SK-N-SH (cell line): ENCODE measurements at regions not wholly inside any gene's neighbourhood (a gene's known extent, or its start where the extent isn't known, plus 50 kb on each side); places are given as distances from the start of the nearest gene placed in this dataset.

Experiments
- CTCF ChIA-PET: fragments of 300-600, 350-600 bp; formaldehyde crosslinking; extraction: SDS; loops from one replicate; lab custom pipeline; 2021; lab: Yijun Ruan, JAX
- POLR2A ChIA-PET: fragments of 350-600 bp; sonication (Branson Sonifier 250); formaldehyde crosslinking; extraction: SDS; loops from one replicate; lab custom pipeline; 2020; ENCODE audit warnings: antibody characterized with exemption, inconsistent platforms; lab: Yijun Ruan, JAX
- DNase-seq: peaks from one replicate; pipeline ENCODE4 v3.0.0; 2012
- H2AFZ ChIP-seq: fragments of 200-600 bp; sonication (generic); 2 replicates; pipeline ENCODE4 v1.8.1; 2016; ENCODE audit warnings: antibody characterized with exemption, mild to moderate bottlenecking, low read depth
- H3F3A ChIP-seq: fragments of 200-600 bp; sonication (generic); replicated peaks from 2 replicates; pipeline ENCODE3; 2016; ENCODE audit warnings: antibody characterized with exemption, mild to moderate bottlenecking; ENCODE audit not compliant: insufficient read depth
- H3K27ac ChIP-seq, 2 experiments: fragments of 200-500 bp in 1 of 2; fragments of 200-600 bp in 1 of 2; sonication (Bioruptor generic) in 1 of 2; sonication (generic), shearing (Covaris generic) in 1 of 2; 2 replicates each; pipeline versions ENCODE4 v1.5.1 to v1.6.1; 2014 to 2016; ENCODE audit warnings: low read depth in 2 of 2, inconsistent platforms in 1 of 2, low read length in 1 of 2, mild to moderate bottlenecking in 1 of 2, mixed read lengths in 1 of 2
- H3K27me3 ChIP-seq: fragments of 200-600 bp; sonication (generic), shearing (Covaris generic); 2 replicates; pipeline ENCODE4 v1.6.1; 2016; ENCODE audit warnings: mixed run types; ENCODE audit not compliant: insufficient read depth
- H3K36me3 ChIP-seq, 2 experiments: fragments of 200-500 bp in 1 of 2; fragments of 200-600 bp in 1 of 2; sonication (Bioruptor generic) in 1 of 2; sonication (generic) in 1 of 2; replicated peaks in 1 of 2; 2 replicates each; pipeline versions ENCODE3 to v1.5.1; 2014 to 2016; ENCODE audit warnings: low read length in 1 of 2, mild to moderate bottlenecking in 1 of 2; ENCODE audit not compliant: insufficient read depth in 2 of 2, control insufficient read depth in 1 of 2
- H3K4me1 ChIP-seq, 2 experiments: fragments of 200-500 bp in 1 of 2; fragments of 200-600 bp in 1 of 2; sonication (Bioruptor generic) in 1 of 2; sonication (generic), shearing (Covaris generic) in 1 of 2; 2 replicates each; pipeline versions ENCODE4 v1.5.1 to v1.6.1; 2014 to 2016; ENCODE audit warnings: low read depth in 1 of 2, low read length in 1 of 2, mixed run types in 1 of 2; ENCODE audit not compliant: insufficient read depth in 2 of 2, control insufficient read depth in 1 of 2
- H3K4me2 ChIP-seq: fragments of 200-600 bp; sonication (generic), shearing (Covaris generic); 2 replicates; pipeline ENCODE4 v1.6.1; 2017; ENCODE audit warnings: mixed run types
- H3K4me3 ChIP-seq, 2 experiments: fragments of 200-500 bp in 1 of 2; fragments of 200-600 bp in 1 of 2; sonication (Bioruptor generic) in 1 of 2; sonication (generic), shearing (Covaris generic) in 1 of 2; 2 replicates each; pipeline versions ENCODE4 v1.5.1 to v1.8.1; 2014 to 2016; ENCODE audit warnings: low read depth in 2 of 2, inconsistent platforms in 1 of 2, low read length in 1 of 2, mild to moderate bottlenecking in 1 of 2, mixed read lengths in 1 of 2, moderate library complexity in 1 of 2
- H3K79me2 ChIP-seq: fragments of 200-600 bp; sonication (generic); 2 replicates; pipeline ENCODE4 v1.8.1; 2017; ENCODE audit warnings: mild to moderate bottlenecking; ENCODE audit not compliant: insufficient read depth
- H3K9ac ChIP-seq: fragments of 200-600 bp; sonication (generic); 2 replicates; pipeline ENCODE4 v1.6.1; 2017; ENCODE audit warnings: mixed run types
- H3K9me2 ChIP-seq: fragments of 200-600 bp; sonication (generic); 2 replicates; pipeline ENCODE4 v1.6.1; 2017; ENCODE audit warnings: mixed run types
- H3K9me3 ChIP-seq: fragments of 200-600 bp; sonication (generic); 2 replicates; pipeline ENCODE4 v1.6.1; 2017; ENCODE audit warnings: mixed run types, mild to moderate bottlenecking, moderate library complexity
- H4K20me1 ChIP-seq: fragments of 200-600 bp; sonication (generic); 2 replicates; pipeline ENCODE4 v1.6.1; 2017; ENCODE audit warnings: mild to moderate bottlenecking, mixed run types; ENCODE audit not compliant: insufficient read depth
- CHD2 ChIP-seq: fragments of 150-350 bp; IDR thresholded peaks from 2 replicates; pipeline ENCODE4 v1.6.1; 2018; ENCODE audit warnings: low read length; ENCODE audit not compliant: partially characterized antibody
- EP300 ChIP-seq, 2 experiments: IDR thresholded peaks; 2 replicates each; pipeline versions ENCODE4 v1.4.0 to v1.6.1; 2012; ENCODE audit warnings: borderline replicate concordance in 1 of 2, low read depth in 1 of 2, low read length in 1 of 2
- FOXM1 ChIP-seq: IDR thresholded peaks from 2 replicates; pipeline ENCODE4 v1.4.0; 2012; ENCODE audit warnings: low read depth, mild to moderate bottlenecking
- GABPA ChIP-seq: IDR thresholded peaks from 2 replicates; pipeline ENCODE4 v1.4.0; 2012; ENCODE audit warnings: low read depth, mild to moderate bottlenecking
- MXI1 ChIP-seq: IDR thresholded peaks from 2 replicates; pipeline ENCODE4 v1.6.1; 2012; ENCODE audit warnings: mild to moderate bottlenecking, low read depth, low read length, improper control_type of control experiment
- NFIC ChIP-seq: IDR thresholded peaks from 2 replicates; pipeline ENCODE4 v1.4.0; 2012; ENCODE audit warnings: borderline replicate concordance
- RFX5 ChIP-seq: IDR thresholded peaks from 2 replicates; pipeline ENCODE4 v1.6.1; 2012; ENCODE audit warnings: mild to moderate bottlenecking, improper control_type of control experiment, low read length
- TAF1 ChIP-seq: IDR thresholded peaks from 2 replicates; pipeline ENCODE4 v1.6.1; 2012; ENCODE audit warnings: low read depth, mild to moderate bottlenecking, low read length, moderate library complexity, borderline replicate concordance
- TEAD4 ChIP-seq: IDR thresholded peaks from 2 replicates; pipeline ENCODE4 v1.4.0; 2012; ENCODE audit warnings: mild to moderate bottlenecking, borderline replicate concordance; ENCODE audit not compliant: insufficient read depth
- YY1 ChIP-seq: IDR thresholded peaks from 2 replicates; pipeline ENCODE4 v1.4.0; 2012; ENCODE audit warnings: low read depth, mild to moderate bottlenecking
- WGBS: methylation state at CpG from one replicate; pipeline ENCODE4 v1.1.6; 2017; ENCODE audit warnings: low lambda C conversion rate; 5-methylcytosine and 5-hydroxymethylcytosine counted together
- TF ChIP-seq, protein P1 (sequence below): fragments of 150-350 bp; IDR thresholded peaks from 2 replicates; pipeline ENCODE4 v1.6.1; 2017; ENCODE audit warnings: antibody characterized with exemption, low read length, low read depth, borderline replicate concordance
- TF ChIP-seq, protein P2 (sequence below): IDR thresholded peaks from 2 replicates; pipeline ENCODE4 v1.4.0; 2012; ENCODE audit warnings: low read depth, borderline replicate concordance
- TF ChIP-seq, protein P3 (sequence below): fragments of 150-350 bp; IDR thresholded peaks from 2 replicates; pipeline ENCODE4 v1.6.1; 2016; ENCODE audit warnings: mild to moderate bottlenecking, low read depth, low read length
- TF ChIP-seq, protein P4 (sequence below): IDR thresholded peaks from 2 replicates; pipeline ENCODE4 v1.4.0; 2012; ENCODE audit warnings: low read depth, borderline replicate concordance
- TF ChIP-seq, protein P5 (sequence below): IDR thresholded peaks from 2 replicates; pipeline ENCODE4 v1.4.0; 2012; ENCODE audit warnings: low read depth

DNA sequence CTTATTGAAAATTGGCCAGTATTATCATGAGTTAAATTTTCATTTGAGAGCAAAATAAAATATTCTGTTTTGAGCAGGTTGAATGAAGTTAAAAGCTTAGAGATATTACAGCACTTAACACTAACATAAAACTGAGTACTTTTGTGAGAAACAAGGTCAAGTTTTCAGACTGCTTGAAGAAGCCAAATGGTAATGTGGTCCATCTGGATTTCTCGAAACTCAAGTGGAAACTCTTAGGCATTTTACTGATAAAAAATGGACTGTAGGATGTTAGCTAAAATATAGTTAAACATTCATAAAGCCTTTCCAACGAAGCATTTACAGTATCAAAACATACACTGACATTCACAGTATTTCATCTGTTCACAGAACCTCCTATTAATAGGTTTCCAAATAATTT, 528.1 kb upstream of the SEMA3D start:
- ChIA-PET CTCF (no interaction called here), POLR2A (no interaction called here)
- no peak for DNase-seq

More for the DNA sequence above, 528.1 kb upstream of the SEMA3D start:
- Histone ChIP-seq H4K20me1 (no peaks in the 10 kb centered on the region), H3K9ac (no peak overlapping the region), H3F3A (peaks cover 7% of the 10 kb centered on the region), H3K9me3 (no peaks in the 10 kb centered on the region), H3K4me3 (no peak overlapping the region), H3K27me3 (no peaks in the 10 kb centered on the region), H3K9me2 (no peaks in the 10 kb centered on the region), H3K4me1 (no peaks in the 10 kb centered on the region; a peak in 1 of 4 replicates), H2AFZ (no peak overlapping the region), H3K36me3 (no peaks in the 10 kb centered on the region), H3K79me2 (no peaks in the 10 kb centered on the region), H3K4me2 (no peak overlapping the region), H3K27ac (no peak overlapping the region)
- 80% methylated on average over 2 of the region's 2 CpGs for WGBS
- TF ChIP-seq TAF1 (no peak), EP300 (IDR thresholded peaks at IDR 0.05; ENCODE audit: borderline replicate concordance in 1 of 2, low read depth in 1 of 2, low read length in 1 of 2) (no peak), GABPA (no peak), FOXM1 (no peak), TEAD4 (no peak), CHD2 (no peak), YY1 (no peak), RFX5 (no peak), MXI1 (no peak), NFIC (no peak)
- TF ChIP-seq, protein P1, sequence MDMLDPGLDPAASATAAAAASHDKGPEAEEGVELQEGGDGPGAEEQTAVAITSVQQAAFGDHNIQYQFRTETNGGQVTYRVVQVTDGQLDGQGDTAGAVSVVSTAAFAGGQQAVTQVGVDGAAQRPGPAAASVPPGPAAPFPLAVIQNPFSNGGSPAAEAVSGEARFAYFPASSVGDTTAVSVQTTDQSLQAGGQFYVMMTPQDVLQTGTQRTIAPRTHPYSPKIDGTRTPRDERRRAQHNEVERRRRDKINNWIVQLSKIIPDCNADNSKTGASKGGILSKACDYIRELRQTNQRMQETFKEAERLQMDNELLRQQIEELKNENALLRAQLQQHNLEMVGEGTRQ, result no peak
- TF ChIP-seq, protein P2, sequence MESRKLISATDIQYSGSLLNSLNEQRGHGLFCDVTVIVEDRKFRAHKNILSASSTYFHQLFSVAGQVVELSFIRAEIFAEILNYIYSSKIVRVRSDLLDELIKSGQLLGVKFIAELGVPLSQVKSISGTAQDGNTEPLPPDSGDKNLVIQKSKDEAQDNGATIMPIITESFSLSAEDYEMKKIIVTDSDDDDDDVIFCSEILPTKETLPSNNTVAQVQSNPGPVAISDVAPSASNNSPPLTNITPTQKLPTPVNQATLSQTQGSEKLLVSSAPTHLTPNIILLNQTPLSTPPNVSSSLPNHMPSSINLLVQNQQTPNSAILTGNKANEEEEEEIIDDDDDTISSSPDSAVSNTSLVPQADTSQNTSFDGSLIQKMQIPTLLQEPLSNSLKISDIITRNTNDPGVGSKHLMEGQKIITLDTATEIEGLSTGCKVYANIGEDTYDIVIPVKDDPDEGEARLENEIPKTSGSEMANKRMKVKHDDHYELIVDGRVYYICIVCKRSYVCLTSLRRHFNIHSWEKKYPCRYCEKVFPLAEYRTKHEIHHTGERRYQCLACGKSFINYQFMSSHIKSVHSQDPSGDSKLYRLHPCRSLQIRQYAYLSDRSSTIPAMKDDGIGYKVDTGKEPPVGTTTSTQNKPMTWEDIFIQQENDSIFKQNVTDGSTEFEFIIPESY, result no peak
- TF ChIP-seq, protein P3, sequence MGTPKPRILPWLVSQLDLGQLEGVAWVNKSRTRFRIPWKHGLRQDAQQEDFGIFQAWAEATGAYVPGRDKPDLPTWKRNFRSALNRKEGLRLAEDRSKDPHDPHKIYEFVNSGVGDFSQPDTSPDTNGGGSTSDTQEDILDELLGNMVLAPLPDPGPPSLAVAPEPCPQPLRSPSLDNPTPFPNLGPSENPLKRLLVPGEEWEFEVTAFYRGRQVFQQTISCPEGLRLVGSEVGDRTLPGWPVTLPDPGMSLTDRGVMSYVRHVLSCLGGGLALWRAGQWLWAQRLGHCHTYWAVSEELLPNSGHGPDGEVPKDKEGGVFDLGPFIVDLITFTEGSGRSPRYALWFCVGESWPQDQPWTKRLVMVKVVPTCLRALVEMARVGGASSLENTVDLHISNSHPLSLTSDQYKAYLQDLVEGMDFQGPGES, result no peak
- TF ChIP-seq, protein P4, sequence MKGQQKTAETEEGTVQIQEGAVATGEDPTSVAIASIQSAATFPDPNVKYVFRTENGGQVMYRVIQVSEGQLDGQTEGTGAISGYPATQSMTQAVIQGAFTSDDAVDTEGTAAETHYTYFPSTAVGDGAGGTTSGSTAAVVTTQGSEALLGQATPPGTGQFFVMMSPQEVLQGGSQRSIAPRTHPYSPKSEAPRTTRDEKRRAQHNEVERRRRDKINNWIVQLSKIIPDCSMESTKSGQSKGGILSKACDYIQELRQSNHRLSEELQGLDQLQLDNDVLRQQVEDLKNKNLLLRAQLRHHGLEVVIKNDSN, result no peak
- TF ChIP-seq, protein P5, sequence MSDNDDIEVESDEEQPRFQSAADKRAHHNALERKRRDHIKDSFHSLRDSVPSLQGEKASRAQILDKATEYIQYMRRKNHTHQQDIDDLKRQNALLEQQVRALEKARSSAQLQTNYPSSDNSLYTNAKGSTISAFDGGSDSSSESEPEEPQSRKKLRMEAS, result no peak
